ENCODE measurements at regions not wholly inside any gene's neighbourhood (a gene's known extent, or its start where the extent isn't known, plus 50 kb on each side); places are given as distances from the start of the nearest gene placed in this dataset.
"Not testable (repeated sequence)": the region's sequence is repeated elsewhere in the genome, so short reads cannot be mapped to it uniquely, and the experiment has no call there.

DNA sequence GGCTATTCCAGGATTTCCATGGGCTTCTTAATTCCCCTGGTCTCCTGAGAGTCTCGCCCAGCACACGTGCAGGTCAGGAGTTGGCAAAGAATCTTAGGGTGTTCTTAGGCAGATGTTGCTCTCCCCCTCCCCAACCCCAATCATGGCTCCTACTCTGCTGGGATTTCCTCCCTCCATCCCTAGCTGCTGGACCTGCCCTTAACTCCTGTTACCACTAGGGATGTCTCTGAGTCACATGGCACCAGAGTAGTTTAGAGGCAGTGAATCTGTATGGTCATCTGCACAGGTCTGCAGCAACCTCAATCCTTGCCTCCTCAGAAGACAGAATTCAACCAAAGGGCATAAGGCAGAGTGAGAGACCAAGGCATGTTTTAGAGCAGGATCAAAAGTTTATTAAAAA is 51.8 kb upstream of the CHST3 start:
- no peaks in the 10 kb centered on the region for H3K36me3 ChIP-seq (ENCODE audit: control insufficient read depth, insufficient read depth, low read length)
- 60% methylated on average over 2 of the region's 2 CpGs for WGBS (ENCODE audit: insufficient coverage)
- H3K4me3 ChIP-seq (ENCODE audit: low read length): no peak overlapping the region
- H3K27ac ChIP-seq (ENCODE audit: low read length): no peak overlapping the region
- H3K9me3 ChIP-seq (replicated peaks; ENCODE audit: control insufficient read depth, low read depth, low read length): peaks cover 14% of the 10 kb centered on the region
- peaks cover 2% of the 10 kb centered on the region for H3K4me1 ChIP-seq (ENCODE audit: control insufficient read depth, insufficient read depth, low read length)
- no peaks in the 10 kb centered on the region for H3K27me3 ChIP-seq (ENCODE audit: control insufficient read depth, insufficient read depth, low read length)
- no peak for DNase-seq

DNA sequence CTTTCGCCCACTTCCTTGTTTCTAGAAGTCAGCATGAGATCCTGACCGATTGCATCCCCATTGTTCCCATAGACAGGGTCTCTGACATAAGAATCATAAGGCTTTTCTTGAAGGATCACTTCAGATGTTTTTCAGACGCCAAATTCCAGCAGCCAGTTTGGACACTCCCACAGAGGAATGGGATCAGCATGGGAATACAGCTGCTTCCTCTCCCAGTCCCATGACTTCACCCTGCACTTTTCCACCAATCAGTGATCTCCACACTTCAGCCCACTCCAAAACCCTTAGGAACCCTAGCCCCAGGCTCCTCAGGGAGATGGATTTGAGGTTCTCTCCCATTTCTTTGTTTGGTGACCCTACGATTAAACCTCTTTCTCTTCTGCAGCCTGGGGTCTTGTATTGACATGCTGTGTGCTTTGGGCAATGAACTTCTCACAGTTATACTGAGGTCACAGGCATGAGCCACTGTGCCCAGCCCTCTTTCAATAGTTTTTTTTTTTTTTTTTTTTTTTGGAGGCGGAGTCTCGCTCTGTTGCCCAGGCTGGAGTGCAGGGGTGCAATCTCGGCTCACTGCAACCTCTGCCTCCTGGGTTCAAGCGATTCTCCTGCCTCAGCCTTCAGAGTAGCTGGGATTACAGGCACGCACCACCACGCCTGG is 52.8 kb upstream of the CHST3 start:
- H3K27ac ChIP-seq (ENCODE audit: low read length): no peak overlapping the region
- 78% methylated on average over 7 of the region's 10 CpGs for WGBS (ENCODE audit: insufficient coverage)
- peaks cover 11% of the 10 kb centered on the region for H3K9me3 ChIP-seq (replicated peaks; ENCODE audit: control insufficient read depth, low read depth, low read length)
- H3K4me3 ChIP-seq (ENCODE audit: low read length): no peak overlapping the region
- no peaks in the 10 kb centered on the region for H3K27me3 ChIP-seq (ENCODE audit: control insufficient read depth, insufficient read depth, low read length)
- peak; percentile 48 for DNase-seq
- H3K36me3 ChIP-seq (ENCODE audit: control insufficient read depth, insufficient read depth, low read length): no peaks in the 10 kb centered on the region
- peaks cover 2% of the 10 kb centered on the region for H3K4me1 ChIP-seq (ENCODE audit: control insufficient read depth, insufficient read depth, low read length)

DNA sequence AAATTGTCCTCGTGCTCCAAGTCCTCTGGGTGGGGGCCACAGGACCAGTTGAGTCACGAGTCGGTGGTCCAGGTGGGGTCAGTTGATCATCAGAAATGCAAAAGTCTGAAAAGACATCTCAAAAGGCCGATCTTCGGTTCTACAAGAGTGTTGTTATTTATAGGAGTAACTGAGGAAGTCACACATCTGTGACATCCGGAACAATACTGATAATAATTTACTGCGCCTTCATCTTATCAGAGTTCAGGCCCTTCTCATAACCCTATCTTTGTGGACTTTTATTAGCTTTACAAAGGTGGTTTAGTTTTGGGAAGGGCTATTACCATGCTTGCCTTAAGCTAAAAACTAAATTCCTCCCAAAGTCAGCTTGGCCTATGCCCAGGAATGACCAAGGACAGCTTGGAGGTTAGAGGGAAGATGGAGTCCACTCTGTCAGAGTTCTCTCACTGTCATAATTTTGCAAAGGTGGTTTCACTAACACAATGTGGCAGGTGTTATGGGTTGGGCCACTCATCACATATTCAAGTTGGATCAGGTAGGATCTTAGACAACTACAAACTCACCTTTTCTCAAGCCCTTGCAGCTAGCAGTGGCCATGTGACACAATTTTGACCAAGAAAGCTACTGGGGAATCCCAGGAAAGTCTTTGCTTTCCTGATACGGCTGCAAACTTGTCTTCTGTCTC is 54.7 kb upstream of the CHST3 start:
- DNase-seq: no peak
- Histone ChIP-seq H3K27ac (ENCODE audit: low read length) (no peak overlapping the region), H3K4me1 (ENCODE audit: control insufficient read depth, insufficient read depth, low read length) (peaks cover 2% of the 10 kb centered on the region), H3K36me3 (ENCODE audit: control insufficient read depth, insufficient read depth, low read length) (no peaks in the 10 kb centered on the region), H3K4me3 (ENCODE audit: low read length) (no peak overlapping the region), H3K27me3 (ENCODE audit: control insufficient read depth, insufficient read depth, low read length) (no peaks in the 10 kb centered on the region), H3K9me3 (replicated peaks; ENCODE audit: control insufficient read depth, low read depth, low read length) (peaks cover 9% of the 10 kb centered on the region)
- WGBS (ENCODE audit: insufficient coverage): 64% methylated on average over 3 of the region's 8 CpGs

DNA sequence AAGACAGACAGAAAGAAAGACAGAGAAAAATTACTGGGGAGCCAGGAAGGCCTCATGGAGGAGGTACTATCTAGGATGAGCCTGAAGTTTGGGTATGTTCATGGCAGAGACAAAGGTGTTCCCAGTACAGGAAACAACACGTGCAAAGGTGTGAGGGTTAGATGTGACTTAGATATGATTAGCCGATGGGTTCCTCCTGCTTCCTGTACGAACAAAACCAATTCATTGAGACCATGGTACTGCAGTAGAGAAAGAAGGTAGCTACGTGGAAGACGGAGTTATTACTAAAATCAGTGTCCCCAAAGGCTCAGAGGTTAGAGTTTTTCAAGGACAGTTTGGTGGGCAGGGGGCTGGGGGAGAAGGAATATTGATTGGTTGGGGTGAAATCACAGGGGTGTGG is 55.2 kb upstream of the CHST3 start:
- H3K27me3 ChIP-seq (ENCODE audit: control insufficient read depth, insufficient read depth, low read length): no peaks in the 10 kb centered on the region
- H3K4me1 ChIP-seq (ENCODE audit: control insufficient read depth, insufficient read depth, low read length): peaks cover 2% of the 10 kb centered on the region
- no peak overlapping the region for H3K4me3 ChIP-seq (ENCODE audit: low read length)
- no peak for DNase-seq
- WGBS (ENCODE audit: insufficient coverage): 82% methylated on average over 5 of the region's 5 CpGs
- no peaks in the 10 kb centered on the region for H3K36me3 ChIP-seq (ENCODE audit: control insufficient read depth, insufficient read depth, low read length)
- H3K9me3 ChIP-seq (replicated peaks; ENCODE audit: control insufficient read depth, low read depth, low read length): peaks cover 9% of the 10 kb centered on the region
- no peak overlapping the region for H3K27ac ChIP-seq (ENCODE audit: low read length)

DNA sequence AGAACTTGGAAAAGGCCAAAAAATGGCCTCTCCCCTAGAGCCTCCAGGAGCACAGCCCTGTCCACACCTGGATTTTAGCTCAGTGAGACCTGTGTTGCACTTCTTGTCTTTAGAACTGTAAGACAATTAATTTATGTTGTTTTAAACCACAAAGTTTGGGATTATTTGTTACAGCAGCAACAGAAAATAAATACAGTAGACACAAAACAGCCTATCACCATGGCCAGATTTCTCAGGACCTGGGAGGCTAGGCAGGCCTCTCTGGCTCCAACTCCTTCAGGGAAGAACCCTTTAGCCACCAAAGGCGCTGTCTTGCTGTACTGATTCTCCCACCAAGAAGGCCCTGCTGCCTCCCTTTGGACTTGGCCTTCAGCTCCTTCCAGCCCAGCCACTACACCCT is 54.1 kb upstream of the PSAP start:
- no peaks in the 10 kb centered on the region for H3K9me3 ChIP-seq (replicated peaks; ENCODE audit: control insufficient read depth, low read depth, low read length)
- H3K4me1 ChIP-seq (ENCODE audit: control insufficient read depth, insufficient read depth, low read length): no peaks in the 10 kb centered on the region
- H3K27me3 ChIP-seq (ENCODE audit: control insufficient read depth, insufficient read depth, low read length): no peaks in the 10 kb centered on the region
- no peaks in the 10 kb centered on the region for H3K36me3 ChIP-seq (ENCODE audit: control insufficient read depth, insufficient read depth, low read length)
- no peak overlapping the region for H3K4me3 ChIP-seq (ENCODE audit: low read length)
- no peak for DNase-seq
- H3K27ac ChIP-seq (ENCODE audit: low read length): no peak overlapping the region
- WGBS (ENCODE audit: insufficient coverage): 100% methylated on average over 1 of the region's 1 CpG

DNA sequence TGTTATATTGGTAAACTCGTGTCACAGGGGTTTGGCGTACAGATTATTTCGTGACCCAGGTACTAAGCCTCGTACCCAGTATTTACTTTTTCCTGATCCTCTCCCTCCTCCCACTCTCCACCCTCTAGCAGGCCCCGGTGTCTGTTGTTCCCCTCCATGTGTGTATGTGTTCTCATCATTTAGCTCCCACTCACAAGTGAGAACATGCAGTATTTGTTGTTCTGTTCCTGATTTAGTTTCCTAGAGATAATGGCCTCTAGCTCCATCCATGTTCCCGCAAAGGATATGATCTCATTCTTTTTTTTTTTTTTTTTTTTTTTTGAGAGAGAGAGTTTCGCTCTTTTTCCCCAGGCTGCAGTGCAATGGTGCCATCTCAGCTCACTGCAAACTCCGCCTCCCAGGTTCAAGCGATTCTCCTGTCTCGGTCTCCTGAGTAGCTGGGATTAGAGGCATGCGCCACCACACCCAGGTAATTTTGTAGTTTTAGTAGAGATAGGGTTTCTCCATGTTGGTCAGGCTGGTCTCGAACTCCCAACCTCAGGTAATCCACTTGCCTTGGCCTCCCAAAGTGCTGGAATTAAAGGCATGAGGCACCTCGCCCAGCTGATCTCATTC is 52.7 kb upstream of the PSAP start:
- H3K4me3 ChIP-seq (ENCODE audit: low read length); H3K27me3 ChIP-seq (ENCODE audit: control insufficient read depth, insufficient read depth, low read length): not testable (repeated sequence)

DNA sequence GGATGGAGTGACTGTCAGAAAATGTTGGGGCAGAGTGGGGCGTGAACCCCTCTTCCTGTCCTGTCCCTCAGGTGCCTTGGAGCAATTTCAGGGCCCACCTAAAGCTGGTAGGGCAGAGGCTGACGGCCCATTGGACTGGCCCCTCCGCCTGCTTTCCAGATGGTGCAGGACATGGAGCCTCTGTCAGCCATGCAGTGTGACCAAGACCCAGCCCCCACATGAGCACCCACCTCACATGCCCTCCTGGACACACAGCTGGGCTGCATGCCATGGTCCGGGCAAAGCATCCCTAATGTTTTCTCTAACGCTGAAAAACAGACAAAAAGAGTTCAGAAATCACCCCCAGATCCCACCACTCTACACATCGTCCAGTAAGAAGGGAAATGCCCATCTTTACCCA is 51.3 kb upstream of the PSAP start:
- H3K27ac ChIP-seq (ENCODE audit: low read length): no peak overlapping the region

More for the DNA sequence above, 52.7 kb upstream of the PSAP start:
- H3K27ac ChIP-seq (ENCODE audit: low read length); H3K36me3 ChIP-seq (ENCODE audit: control insufficient read depth, insufficient read depth, low read length); H3K4me1 ChIP-seq (ENCODE audit: control insufficient read depth, insufficient read depth, low read length); H3K9me3 ChIP-seq (replicated peaks; ENCODE audit: control insufficient read depth, low read depth, low read length); DNase-seq: not testable (repeated sequence)
- 60% methylated on average over 1 of the region's 13 CpGs for WGBS (ENCODE audit: insufficient coverage)

More for the DNA sequence above, 51.3 kb upstream of the PSAP start:
- Histone ChIP-seq H3K27me3 (ENCODE audit: control insufficient read depth, insufficient read depth, low read length) (no peaks in the 10 kb centered on the region), H3K4me1 (ENCODE audit: control insufficient read depth, insufficient read depth, low read length) (no peaks in the 10 kb centered on the region), H3K4me3 (ENCODE audit: low read length) (no peak overlapping the region), H3K36me3 (ENCODE audit: control insufficient read depth, insufficient read depth, low read length) (no peaks in the 10 kb centered on the region), H3K9me3 (replicated peaks; ENCODE audit: control insufficient read depth, low read depth, low read length) (no peaks in the 10 kb centered on the region)
- WGBS (ENCODE audit: insufficient coverage): 84% methylated on average over 6 of the region's 6 CpGs
- no peak for DNase-seq
